ENCODE measurements at regions not wholly inside any gene's neighbourhood (a gene's known extent, or its start where the extent isn't known, plus 50 kb on each side); places are given as distances from the start of the nearest gene placed in this dataset.

- no peaks in the 10 kb centered on the region for H3K27me3 ChIP-seq (replicated peaks in 1 of 7)
- intact Hi-C loops (cut with DNase I; ENCODE audit: low total_unique reads) = no loop called here
- TF ChIP-seq CTCF (IDR thresholded peaks at IDR 0.05 in 8 of 11, conservative IDR thresholded peaks at IDR 0.05 in 3 of 11) = no peak
- TF ChIP-seq POLR2A (IDR thresholded peaks at IDR 0.05) = no peak
- no peak for TF ChIP-seq POLR2AphosphoS5 (IDR thresholded peaks at IDR 0.05)
- no peaks in the 10 kb centered on the region for H3K4me1 ChIP-seq
- no peak overlapping the region for H3K4me3 ChIP-seq
- no peaks in the 10 kb centered on the region for H3K36me3 ChIP-seq
- H3K9me3 ChIP-seq = no peaks in the 10 kb centered on the region
- peak overlapping the region in 1 of 8 donors; percentile 40 for H3K27ac ChIP-seq
- DNase-seq = no peak
- 48 to 72% (median 53%) methylated on average over 1 of the region's 1 CpG for WGBS, 5 donors
Observed at GRCh38 chr2:149650006-149650405, 62.4 kb upstream of the MMADHC start.

- no peaks in the 10 kb centered on the region for H3K27me3 ChIP-seq (replicated peaks in 1 of 7)
- no peak for DNase-seq
- intact Hi-C loops (cut with DNase I; ENCODE audit: low total_unique reads) = no loop called here
- 68 to 92% (median 75%) methylated on average over 3 of the region's 3 CpGs for WGBS, 5 donors
- H3K36me3 ChIP-seq = no peaks in the 10 kb centered on the region
- peaks cover 0 to 4% (median 0%) of the 10 kb centered on the region in 8 donors for H3K9me3 ChIP-seq
- no peak overlapping the region for H3K4me3 ChIP-seq
- H3K27ac ChIP-seq = peak overlapping the region in 3 of 8 donors; percentile 26 to 51 (median 30)
- TF ChIP-seq POLR2AphosphoS5 (IDR thresholded peaks at IDR 0.05) (no peak), POLR2A (IDR thresholded peaks at IDR 0.05) (no peak), CTCF (IDR thresholded peaks at IDR 0.05 in 8 of 11, conservative IDR thresholded peaks at IDR 0.05 in 3 of 11) (no peak)
- no peaks in the 10 kb centered on the region for H3K4me1 ChIP-seq
Observed at GRCh38 chr2:149648282-149649030, 60.9 kb upstream of the MMADHC start.

- Histone ChIP-seq H3K4me3 (no peak overlapping the region), H3K4me1 (no peaks in the 10 kb centered on the region), H3K27ac (no peak overlapping the region), H3K27me3 (replicated peaks in 1 of 7) (no peaks in the 10 kb centered on the region), H3K36me3 (no peaks in the 10 kb centered on the region), H3K9me3 (peaks cover 0 to 5% (median 0%) of the 10 kb centered on the region in 8 donors)
- intact Hi-C loops (cut with DNase I; ENCODE audit: low total_unique reads) = no loop called here
- DNase-seq = no peak
- TF ChIP-seq CTCF (IDR thresholded peaks at IDR 0.05 in 8 of 11, conservative IDR thresholded peaks at IDR 0.05 in 3 of 11) (no peak), POLR2A (IDR thresholded peaks at IDR 0.05) (no peak), POLR2AphosphoS5 (IDR thresholded peaks at IDR 0.05) (no peak)
Observed at GRCh38 chr2:149645391-149645790, 57.8 kb upstream of the MMADHC start.

Measured in spleen (tissue), 11 donors.